SK-N-SH (cell line): ENCODE measurements at regions not wholly inside any gene's neighbourhood (a gene's known extent, or its start where the extent isn't known, plus 50 kb on each side); places are given as distances from the start of the nearest gene placed in this dataset.

Experiments used
- CTCF ChIA-PET: fragments of 300-600, 350-600 bp; formaldehyde crosslinking; extraction: SDS; loops from one replicate; lab custom pipeline; 2021; lab: Yijun Ruan, JAX
- POLR2A ChIA-PET: fragments of 350-600 bp; sonication (Branson Sonifier 250); formaldehyde crosslinking; extraction: SDS; loops from one replicate; lab custom pipeline; 2020; ENCODE audit warnings: antibody characterized with exemption, inconsistent platforms; lab: Yijun Ruan, JAX
- DNase-seq: peaks from one replicate; pipeline ENCODE4 v3.0.0; 2012
- H2AFZ ChIP-seq: fragments of 200-600 bp; sonication (generic); 2 replicates; pipeline ENCODE4 v1.8.1; 2016; ENCODE audit warnings: antibody characterized with exemption, mild to moderate bottlenecking, low read depth
- H3F3A ChIP-seq: fragments of 200-600 bp; sonication (generic); replicated peaks from 2 replicates; pipeline ENCODE3; 2016; ENCODE audit warnings: antibody characterized with exemption, mild to moderate bottlenecking; ENCODE audit not compliant: insufficient read depth
- H3K27ac ChIP-seq, 2 experiments: fragments of 200-500 bp in 1 of 2; fragments of 200-600 bp in 1 of 2; sonication (Bioruptor generic) in 1 of 2; sonication (generic), shearing (Covaris generic) in 1 of 2; 2 replicates each; pipeline versions ENCODE4 v1.5.1 to v1.6.1; 2014 to 2016; ENCODE audit warnings: low read depth in 2 of 2, inconsistent platforms in 1 of 2, low read length in 1 of 2, mild to moderate bottlenecking in 1 of 2, mixed read lengths in 1 of 2
- H3K27me3 ChIP-seq: fragments of 200-600 bp; sonication (generic), shearing (Covaris generic); 2 replicates; pipeline ENCODE4 v1.6.1; 2016; ENCODE audit warnings: mixed run types; ENCODE audit not compliant: insufficient read depth
- H3K36me3 ChIP-seq, 2 experiments: fragments of 200-500 bp in 1 of 2; fragments of 200-600 bp in 1 of 2; sonication (Bioruptor generic) in 1 of 2; sonication (generic) in 1 of 2; replicated peaks in 1 of 2; 2 replicates each; pipeline versions ENCODE3 to v1.5.1; 2014 to 2016; ENCODE audit warnings: low read length in 1 of 2, mild to moderate bottlenecking in 1 of 2; ENCODE audit not compliant: insufficient read depth in 2 of 2, control insufficient read depth in 1 of 2
- H3K4me1 ChIP-seq, 2 experiments: fragments of 200-500 bp in 1 of 2; fragments of 200-600 bp in 1 of 2; sonication (Bioruptor generic) in 1 of 2; sonication (generic), shearing (Covaris generic) in 1 of 2; 2 replicates each; pipeline versions ENCODE4 v1.5.1 to v1.6.1; 2014 to 2016; ENCODE audit warnings: low read depth in 1 of 2, low read length in 1 of 2, mixed run types in 1 of 2; ENCODE audit not compliant: insufficient read depth in 2 of 2, control insufficient read depth in 1 of 2
- H3K4me2 ChIP-seq: fragments of 200-600 bp; sonication (generic), shearing (Covaris generic); 2 replicates; pipeline ENCODE4 v1.6.1; 2017; ENCODE audit warnings: mixed run types
- H3K4me3 ChIP-seq, 2 experiments: fragments of 200-500 bp in 1 of 2; fragments of 200-600 bp in 1 of 2; sonication (Bioruptor generic) in 1 of 2; sonication (generic), shearing (Covaris generic) in 1 of 2; 2 replicates each; pipeline versions ENCODE4 v1.5.1 to v1.8.1; 2014 to 2016; ENCODE audit warnings: low read depth in 2 of 2, inconsistent platforms in 1 of 2, low read length in 1 of 2, mild to moderate bottlenecking in 1 of 2, mixed read lengths in 1 of 2, moderate library complexity in 1 of 2
- H3K79me2 ChIP-seq: fragments of 200-600 bp; sonication (generic); 2 replicates; pipeline ENCODE4 v1.8.1; 2017; ENCODE audit warnings: mild to moderate bottlenecking; ENCODE audit not compliant: insufficient read depth
- H3K9ac ChIP-seq: fragments of 200-600 bp; sonication (generic); 2 replicates; pipeline ENCODE4 v1.6.1; 2017; ENCODE audit warnings: mixed run types
- H3K9me2 ChIP-seq: fragments of 200-600 bp; sonication (generic); 2 replicates; pipeline ENCODE4 v1.6.1; 2017; ENCODE audit warnings: mixed run types
- H3K9me3 ChIP-seq: fragments of 200-600 bp; sonication (generic); 2 replicates; pipeline ENCODE4 v1.6.1; 2017; ENCODE audit warnings: mixed run types, mild to moderate bottlenecking, moderate library complexity
- H4K20me1 ChIP-seq: fragments of 200-600 bp; sonication (generic); 2 replicates; pipeline ENCODE4 v1.6.1; 2017; ENCODE audit warnings: mild to moderate bottlenecking, mixed run types; ENCODE audit not compliant: insufficient read depth
- CHD2 ChIP-seq: fragments of 150-350 bp; IDR thresholded peaks from 2 replicates; pipeline ENCODE4 v1.6.1; 2018; ENCODE audit warnings: low read length; ENCODE audit not compliant: partially characterized antibody
- FOXJ3 ChIP-seq: sonication (generic); formaldehyde crosslinking; IDR thresholded peaks from 2 replicates; pipeline ENCODE4 v1.5.1; 2020; ENCODE audit warnings: mild to moderate bottlenecking, missing genetic modification reagents
- FOXM1 ChIP-seq: IDR thresholded peaks from 2 replicates; pipeline ENCODE4 v1.4.0; 2012; ENCODE audit warnings: low read depth, mild to moderate bottlenecking
- GABPA ChIP-seq: IDR thresholded peaks from 2 replicates; pipeline ENCODE4 v1.4.0; 2012; ENCODE audit warnings: low read depth, mild to moderate bottlenecking
- GATA2 ChIP-seq: sonication (generic); formaldehyde crosslinking; IDR thresholded peaks from 2 replicates; pipeline ENCODE4 v1.5.0; 2020; ENCODE audit warnings: mild to moderate bottlenecking, missing genetic modification reagents
- JUND ChIP-seq: IDR thresholded peaks from 2 replicates; pipeline ENCODE4 v1.4.0; 2012
- MEF2A ChIP-seq: IDR thresholded peaks from 2 replicates; pipeline ENCODE4 v1.4.0; 2012; ENCODE audit warnings: low read depth, borderline replicate concordance
- MXI1 ChIP-seq: IDR thresholded peaks from 2 replicates; pipeline ENCODE4 v1.6.1; 2012; ENCODE audit warnings: mild to moderate bottlenecking, low read depth, low read length, improper control_type of control experiment
- NFIC ChIP-seq: IDR thresholded peaks from 2 replicates; pipeline ENCODE4 v1.4.0; 2012; ENCODE audit warnings: borderline replicate concordance
- PBX3 ChIP-seq: IDR thresholded peaks from 2 replicates; pipeline ENCODE4; 2012
- RAD21 ChIP-seq: IDR thresholded peaks from 2 replicates; pipeline ENCODE4 v1.6.1; 2012; ENCODE audit warnings: mild to moderate bottlenecking, low read length
- RCOR1 ChIP-seq: fragments of 150-350 bp; IDR thresholded peaks from 2 replicates; pipeline ENCODE4 v1.6.1; 2017; ENCODE audit warnings: antibody characterized with exemption, low read length
- RFX5 ChIP-seq: IDR thresholded peaks from 2 replicates; pipeline ENCODE4 v1.6.1; 2012; ENCODE audit warnings: mild to moderate bottlenecking, improper control_type of control experiment, low read length
- RXRA ChIP-seq: IDR thresholded peaks from 2 replicates; pipeline ENCODE4 v1.4.0; 2012; ENCODE audit warnings: low read depth, mild to moderate bottlenecking, borderline replicate concordance
- SIN3A ChIP-seq: IDR thresholded peaks from 2 replicates; pipeline ENCODE4 v1.6.1; 2012; ENCODE audit warnings: low read depth, mild to moderate bottlenecking, low read length, moderate library complexity, borderline replicate concordance
- SMC3 ChIP-seq: IDR thresholded peaks from 2 replicates; pipeline ENCODE4 v1.6.1; 2012; ENCODE audit warnings: low read depth, low read length, improper control_type of control experiment
- USF1 ChIP-seq: IDR thresholded peaks from 2 replicates; pipeline ENCODE4 v1.4.0; 2012; ENCODE audit warnings: low read depth, borderline replicate concordance
- WGBS: methylation state at CpG from one replicate; pipeline ENCODE4 v1.1.6; 2017; ENCODE audit warnings: low lambda C conversion rate; 5-methylcytosine and 5-hydroxymethylcytosine counted together
- TF ChIP-seq, protein P1 (sequence below): IDR thresholded peaks from 2 replicates; pipeline ENCODE4 v1.6.1; 2012; ENCODE audit warnings: mild to moderate bottlenecking, low read depth, low read length, moderate library complexity
- TF ChIP-seq, protein P2 (sequence below): IDR thresholded peaks from 2 replicates; pipeline ENCODE4 v1.4.0; 2012; ENCODE audit warnings: low read depth

DNA sequence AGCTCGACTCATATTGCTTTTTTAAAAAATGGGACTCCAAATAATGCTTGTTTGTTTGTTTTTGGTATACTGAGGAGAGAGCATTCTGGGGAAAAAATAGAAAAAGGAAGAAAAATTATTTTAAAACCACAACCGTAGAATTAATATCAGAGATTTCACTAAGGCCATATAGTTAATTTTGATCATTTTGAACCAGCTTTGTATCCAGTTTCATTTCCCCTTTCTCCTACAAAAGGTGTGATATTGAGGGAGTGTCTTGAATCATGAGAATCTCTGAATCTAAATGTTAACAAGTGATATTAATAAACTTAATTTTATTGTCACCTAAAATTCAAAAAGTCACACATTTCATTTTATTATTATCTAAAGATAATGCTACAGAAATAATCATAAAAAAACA lies 198.5 kb upstream of the GALNT5 start:
- WGBS: 63% methylated on average over 2 of the region's 2 CpGs
- H3K27me3 ChIP-seq: no peaks in the 10 kb centered on the region
- H3K9me3 ChIP-seq: no peaks in the 10 kb centered on the region
- DNase-seq: no peak
- no peaks in the 10 kb centered on the region for H3K36me3 ChIP-seq
- H3K4me1 ChIP-seq: peaks cover 0 to 5% of the 10 kb centered on the region in 2 experiments; a peak in 1 of 4 replicates
- ChIA-PET POLR2A (no interaction called here), CTCF (no interaction called here)
- TF ChIP-seq FOXJ3 (CRISPR knock-in tag) (no peak), RFX5 (no peak), MEF2A (no peak)
- H3K9me2 ChIP-seq: no peaks in the 10 kb centered on the region
- H3K27ac ChIP-seq: no peak overlapping the region
- H3F3A ChIP-seq: peaks cover 15% of the 10 kb centered on the region
- no peaks in the 10 kb centered on the region for H4K20me1 ChIP-seq
- no peak overlapping the region for H3K4me2 ChIP-seq
- H2AFZ ChIP-seq: no peak overlapping the region
- no peak overlapping the region for H3K9ac ChIP-seq
- no peaks in the 10 kb centered on the region for H3K79me2 ChIP-seq
- H3K4me3 ChIP-seq: no peak overlapping the region

DNA sequence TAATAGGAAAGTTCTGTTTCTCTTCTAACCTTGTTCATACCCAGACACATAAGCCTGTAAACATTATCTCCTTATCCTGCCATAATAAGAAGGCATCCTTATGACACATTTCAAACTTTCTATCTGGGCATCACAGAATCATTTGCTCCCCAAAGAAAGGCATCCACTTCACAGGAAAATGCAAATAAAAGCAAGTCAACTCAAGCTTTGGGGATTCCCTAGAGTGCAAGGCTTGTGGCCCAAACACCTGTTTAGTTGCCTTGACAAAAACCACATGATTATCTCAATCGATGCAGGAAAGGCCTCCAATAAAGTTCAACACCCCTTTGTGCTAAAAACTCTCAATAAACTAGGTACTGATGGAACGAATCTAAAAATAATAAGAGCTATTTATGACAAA lies 195.7 kb upstream of the GALNT5 start:
- Histone ChIP-seq H3K79me2 (no peaks in the 10 kb centered on the region), H3K4me1 (peaks cover 0 to under 1% of the 10 kb centered on the region in 2 experiments; a peak in 1 of 4 replicates), H3K4me2 (no peak overlapping the region), H4K20me1 (no peaks in the 10 kb centered on the region), H3K36me3 (no peaks in the 10 kb centered on the region), H3K9me2 (no peaks in the 10 kb centered on the region), H3K9ac (no peak overlapping the region), H2AFZ (no peak overlapping the region), H3K27ac (no peak overlapping the region), H3K27me3 (no peaks in the 10 kb centered on the region), H3K4me3 (no peak overlapping the region), H3K9me3 (no peaks in the 10 kb centered on the region), H3F3A (peaks cover under 1% of the 10 kb centered on the region)
- ChIA-PET POLR2A (no interaction called here), CTCF (interaction anchor here (1.0 kb wide), 1 partner anchor 8 kb away, joined by 3 read pairs; no protein-coding TSS in a partner anchor)
- 10% methylated on average over 2 of the region's 2 CpGs for WGBS
- no peak for DNase-seq
- TF ChIP-seq RXRA: no peak
- TF ChIP-seq FOXM1: no peak
- TF ChIP-seq SIN3A: no peak
- no peak for TF ChIP-seq SMC3
- no peak for TF ChIP-seq RFX5
- no peak for TF ChIP-seq PBX3
- TF ChIP-seq CHD2: no peak
- TF ChIP-seq, protein P1, sequence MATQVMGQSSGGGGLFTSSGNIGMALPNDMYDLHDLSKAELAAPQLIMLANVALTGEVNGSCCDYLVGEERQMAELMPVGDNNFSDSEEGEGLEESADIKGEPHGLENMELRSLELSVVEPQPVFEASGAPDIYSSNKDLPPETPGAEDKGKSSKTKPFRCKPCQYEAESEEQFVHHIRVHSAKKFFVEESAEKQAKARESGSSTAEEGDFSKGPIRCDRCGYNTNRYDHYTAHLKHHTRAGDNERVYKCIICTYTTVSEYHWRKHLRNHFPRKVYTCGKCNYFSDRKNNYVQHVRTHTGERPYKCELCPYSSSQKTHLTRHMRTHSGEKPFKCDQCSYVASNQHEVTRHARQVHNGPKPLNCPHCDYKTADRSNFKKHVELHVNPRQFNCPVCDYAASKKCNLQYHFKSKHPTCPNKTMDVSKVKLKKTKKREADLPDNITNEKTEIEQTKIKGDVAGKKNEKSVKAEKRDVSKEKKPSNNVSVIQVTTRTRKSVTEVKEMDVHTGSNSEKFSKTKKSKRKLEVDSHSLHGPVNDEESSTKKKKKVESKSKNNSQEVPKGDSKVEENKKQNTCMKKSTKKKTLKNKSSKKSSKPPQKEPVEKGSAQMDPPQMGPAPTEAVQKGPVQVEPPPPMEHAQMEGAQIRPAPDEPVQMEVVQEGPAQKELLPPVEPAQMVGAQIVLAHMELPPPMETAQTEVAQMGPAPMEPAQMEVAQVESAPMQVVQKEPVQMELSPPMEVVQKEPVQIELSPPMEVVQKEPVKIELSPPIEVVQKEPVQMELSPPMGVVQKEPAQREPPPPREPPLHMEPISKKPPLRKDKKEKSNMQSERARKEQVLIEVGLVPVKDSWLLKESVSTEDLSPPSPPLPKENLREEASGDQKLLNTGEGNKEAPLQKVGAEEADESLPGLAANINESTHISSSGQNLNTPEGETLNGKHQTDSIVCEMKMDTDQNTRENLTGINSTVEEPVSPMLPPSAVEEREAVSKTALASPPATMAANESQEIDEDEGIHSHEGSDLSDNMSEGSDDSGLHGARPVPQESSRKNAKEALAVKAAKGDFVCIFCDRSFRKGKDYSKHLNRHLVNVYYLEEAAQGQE: no peak
- no peak for TF ChIP-seq GATA2 (CRISPR knock-in tag)
- TF ChIP-seq MXI1: no peak
- TF ChIP-seq RCOR1: no peak
- TF ChIP-seq GABPA: no peak
- no peak for TF ChIP-seq RAD21
- TF ChIP-seq JUND: no peak
- TF ChIP-seq, protein P2, sequence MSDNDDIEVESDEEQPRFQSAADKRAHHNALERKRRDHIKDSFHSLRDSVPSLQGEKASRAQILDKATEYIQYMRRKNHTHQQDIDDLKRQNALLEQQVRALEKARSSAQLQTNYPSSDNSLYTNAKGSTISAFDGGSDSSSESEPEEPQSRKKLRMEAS: no peak
- no peak for TF ChIP-seq USF1
- TF ChIP-seq NFIC: no peak
